ENCODE measurements at regions not wholly inside any gene's neighbourhood (a gene's known extent, or its start where the extent isn't known, plus 50 kb on each side); places are given as distances from the start of the nearest gene placed in this dataset.
"Not testable (repeated sequence)": the region's sequence is repeated elsewhere in the genome, so short reads cannot be mapped to it uniquely, and the experiment has no call there.

DNA sequence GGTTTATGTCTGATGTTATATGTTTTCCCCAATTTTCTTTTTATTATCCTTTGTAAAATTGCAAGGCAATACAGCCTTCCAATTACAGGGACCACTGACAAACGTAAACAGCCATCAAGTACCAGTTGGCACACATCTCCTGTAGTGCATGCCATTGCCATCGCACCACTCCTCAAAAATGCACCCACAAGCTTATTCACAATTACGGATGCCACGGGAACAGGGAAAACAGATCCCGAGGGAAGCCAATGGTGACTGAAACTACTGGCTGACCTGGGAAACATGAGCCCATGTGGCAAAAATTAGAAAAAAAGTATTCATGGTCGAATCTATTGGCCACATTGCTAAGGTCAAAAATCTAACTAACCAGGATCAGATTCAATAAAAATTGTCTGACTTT, 395.2 kb downstream of the PAX1 start:
- in situ Hi-C loops (cut with HindIII; ENCODE audit: low pct_unique_long_range_greater_than_20kb, low sequenced_read_pairs) = no loop called here
- no peak for DNase-seq (ENCODE audit: low read depth)

DNA sequence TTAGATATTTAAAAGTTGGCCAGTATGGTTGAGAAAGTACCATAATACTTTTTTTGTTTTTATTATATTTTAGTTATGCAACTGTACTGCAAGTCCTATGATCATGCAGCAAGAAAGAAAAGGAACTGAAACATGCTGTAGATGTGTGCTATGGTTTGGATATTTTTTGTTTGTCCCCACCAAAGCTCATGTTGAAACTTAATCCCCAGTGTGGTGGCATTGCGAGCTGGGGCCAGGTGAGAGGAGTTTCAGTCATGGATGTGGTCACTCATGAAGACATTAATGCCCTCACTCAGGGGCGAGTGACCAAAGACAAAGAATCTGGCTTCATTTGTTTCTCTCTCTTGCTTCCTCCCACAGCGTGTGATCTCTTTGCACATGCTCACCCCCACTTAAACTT, 393.9 kb downstream of the PAX1 start:
- in situ Hi-C loops (cut with HindIII; ENCODE audit: low pct_unique_long_range_greater_than_20kb, low sequenced_read_pairs) = no loop called here
- DNase-seq (ENCODE audit: low read depth) = no peak

DNA sequence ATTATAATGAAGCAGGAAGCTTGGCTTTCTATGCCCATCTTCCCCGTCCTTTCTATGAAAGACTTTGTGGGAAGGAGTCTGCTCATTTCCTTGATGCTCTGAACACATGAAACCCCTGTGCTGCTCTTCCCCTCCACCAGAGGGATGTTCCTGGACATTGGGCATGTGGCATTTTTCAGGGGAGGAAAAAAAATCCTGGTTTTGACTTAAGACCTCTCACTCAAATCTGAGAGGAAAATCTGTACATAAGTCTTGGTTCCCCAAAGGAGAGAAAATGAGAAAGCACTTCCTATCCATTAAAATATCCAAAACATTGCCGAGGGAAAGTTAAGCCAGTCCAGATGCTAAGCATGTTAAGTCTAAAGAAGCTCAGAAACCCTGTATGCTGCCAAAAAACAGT, 393.0 kb downstream of the PAX1 start:
- in situ Hi-C loops (cut with HindIII; ENCODE audit: low pct_unique_long_range_greater_than_20kb, low sequenced_read_pairs) = no loop called here
- DNase-seq (ENCODE audit: low read depth) = no peak

DNA sequence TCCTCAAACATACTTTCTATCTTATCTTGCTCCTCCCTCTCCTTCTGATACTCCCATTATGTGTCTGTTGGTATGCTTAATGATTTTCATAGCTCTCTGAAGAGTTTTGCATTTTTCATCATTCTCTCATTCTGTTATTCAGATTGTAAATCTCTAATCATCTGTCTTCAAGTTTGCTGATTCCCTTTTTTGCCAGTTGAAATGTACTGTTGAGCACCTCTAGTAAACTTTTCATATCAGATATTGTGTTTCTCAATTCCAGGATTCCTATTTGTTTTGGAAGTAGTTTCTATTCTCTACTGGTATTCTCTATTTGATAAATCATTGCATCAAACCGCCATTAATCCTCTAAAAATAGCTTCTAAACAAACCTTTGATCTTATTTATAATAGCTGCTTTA, 387.7 kb downstream of the PAX1 start:
- no peak for DNase-seq (ENCODE audit: low read depth)

DNA sequence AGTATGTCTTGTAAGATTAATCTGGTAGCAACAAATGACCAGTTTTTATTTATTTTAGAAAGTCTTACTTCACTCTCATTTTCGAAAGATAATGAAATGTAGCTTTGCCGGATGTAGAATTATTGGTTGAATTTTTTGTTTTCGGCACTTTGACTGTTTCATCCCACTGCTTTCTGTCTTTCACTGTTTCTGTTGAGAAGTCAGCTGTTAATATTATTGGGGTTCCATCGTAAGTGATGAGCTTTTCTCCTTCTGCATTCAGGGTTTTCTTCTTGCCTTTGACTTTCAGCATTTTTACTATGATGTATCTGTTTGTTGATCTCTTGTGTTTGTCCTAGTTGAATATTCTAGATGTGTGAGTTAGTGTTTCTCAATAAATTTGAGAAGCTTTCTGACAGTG, 383.4 kb downstream of the PAX1 start:
- in situ Hi-C loops (cut with HindIII; ENCODE audit: low pct_unique_long_range_greater_than_20kb, low sequenced_read_pairs) = no loop called here
- no peak for DNase-seq (ENCODE audit: low read depth)

More for the DNA sequence above, 387.7 kb downstream of the PAX1 start:
- in situ Hi-C loops (cut with HindIII; ENCODE audit: low pct_unique_long_range_greater_than_20kb, low sequenced_read_pairs) = no loop called here

DNA sequence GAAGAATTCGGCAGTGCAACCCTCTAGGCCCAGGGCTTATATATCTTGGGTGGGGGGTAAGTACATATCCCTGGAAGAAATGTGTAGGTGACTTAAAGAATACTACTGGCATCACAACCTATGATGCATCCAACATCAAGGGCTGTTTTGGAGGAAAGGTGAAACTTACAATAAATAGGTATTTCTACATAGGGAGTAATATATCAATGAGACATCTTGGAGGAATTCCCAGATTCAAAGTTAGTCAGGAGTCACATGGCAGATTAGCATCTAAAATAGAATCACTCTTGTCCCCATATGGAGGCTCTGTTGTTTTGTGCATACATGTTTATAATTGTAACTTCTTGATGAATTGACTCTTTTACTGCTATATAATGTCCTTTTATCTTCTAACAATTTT, 375.5 kb downstream of the PAX1 start:
- DNase-seq (ENCODE audit: low read depth) = peak; percentile 8
- in situ Hi-C loops (cut with HindIII; ENCODE audit: low pct_unique_long_range_greater_than_20kb, low sequenced_read_pairs) = no loop called here

DNA sequence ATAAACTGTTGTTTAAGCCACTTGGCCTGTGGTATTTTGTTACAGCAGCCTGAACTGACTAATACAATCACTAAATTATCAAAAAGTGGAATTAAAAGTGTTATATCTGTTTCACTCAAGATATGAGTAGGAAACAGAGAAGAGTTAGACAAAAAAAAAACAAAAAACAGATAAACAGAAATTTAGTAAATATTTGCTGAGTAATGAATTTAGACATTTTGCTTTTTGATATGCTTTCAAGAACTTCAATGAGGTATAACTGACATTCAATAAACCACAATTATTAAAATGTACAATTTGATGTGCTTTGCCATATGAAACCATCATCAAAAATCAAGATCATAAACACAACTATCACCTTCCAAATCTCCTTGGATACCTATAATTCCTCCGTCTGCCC, 369.2 kb downstream of the PAX1 start:
- in situ Hi-C loops (cut with HindIII; ENCODE audit: low pct_unique_long_range_greater_than_20kb, low sequenced_read_pairs) = no loop called here
- no peak for DNase-seq (ENCODE audit: low read depth)

DNA sequence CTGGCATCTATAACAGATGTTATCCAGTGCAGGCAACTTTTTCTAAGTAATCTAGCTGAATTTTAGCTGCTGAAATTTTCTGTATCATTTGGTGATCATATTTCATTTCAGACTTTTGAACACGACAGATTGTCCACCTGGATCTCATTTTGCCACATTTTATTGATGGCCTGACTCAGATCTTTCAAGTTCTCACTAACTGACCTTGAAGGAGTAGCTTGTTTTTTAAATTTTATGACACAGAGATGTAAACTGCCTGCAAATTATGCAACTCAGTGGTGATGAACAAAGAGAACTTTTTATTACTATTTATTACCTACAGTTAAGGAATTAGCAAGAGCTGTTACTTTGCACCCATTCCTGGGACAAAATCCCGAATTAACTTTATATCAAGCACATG, 366.4 kb downstream of the PAX1 start:
- in situ Hi-C loops (cut with HindIII; ENCODE audit: low pct_unique_long_range_greater_than_20kb, low sequenced_read_pairs) = no loop called here
- no peak for DNase-seq (ENCODE audit: low read depth)

DNA sequence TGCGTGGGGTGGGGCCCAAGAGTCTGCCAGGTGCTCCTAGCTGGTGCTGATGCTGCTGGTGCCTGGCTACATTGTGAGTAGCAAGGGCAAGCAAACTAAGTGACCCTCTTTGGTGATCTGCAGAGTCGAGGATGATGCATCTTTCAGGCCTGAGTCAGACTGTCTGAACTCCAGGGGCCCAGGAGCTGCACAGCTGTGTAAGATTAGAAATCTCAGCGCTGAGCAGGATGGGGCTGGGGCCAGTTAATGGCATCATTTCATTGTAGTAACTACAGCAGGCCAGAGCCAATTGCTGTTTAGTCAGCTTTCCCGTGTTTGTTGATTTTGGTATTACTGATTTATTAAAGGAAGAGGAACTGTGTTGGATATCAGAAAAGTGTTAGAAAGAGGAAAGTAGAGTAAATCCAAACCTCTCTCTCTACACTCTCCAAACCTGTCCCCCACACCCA, 365.2 kb downstream of the PAX1 start:
- DNase-seq (ENCODE audit: low read depth) = peak; percentile 42
- in situ Hi-C loops (cut with HindIII; ENCODE audit: low pct_unique_long_range_greater_than_20kb, low sequenced_read_pairs) = no loop called here

DNA sequence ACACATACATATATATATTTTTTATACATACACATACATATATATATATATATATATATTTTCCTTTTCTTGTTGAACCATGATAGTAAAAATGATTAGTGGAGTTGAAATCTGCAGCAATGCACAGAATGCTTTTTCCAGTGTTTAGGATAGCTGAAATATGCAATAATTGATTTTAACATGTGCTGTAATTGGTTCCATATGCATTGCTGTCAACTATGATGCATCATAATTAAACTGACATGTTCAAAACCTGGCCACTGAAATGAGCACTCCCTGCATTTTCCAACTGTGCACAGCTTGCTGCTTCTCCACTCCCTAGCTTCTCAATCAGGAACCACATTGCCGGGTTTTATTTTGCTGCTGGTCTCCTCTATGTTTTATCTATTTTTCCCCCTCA, 358.3 kb downstream of the PAX1 start:
- DNase-seq (ENCODE audit: low read depth) = no peak
- in situ Hi-C loops (cut with HindIII; ENCODE audit: low pct_unique_long_range_greater_than_20kb, low sequenced_read_pairs) = no loop called here

DNA sequence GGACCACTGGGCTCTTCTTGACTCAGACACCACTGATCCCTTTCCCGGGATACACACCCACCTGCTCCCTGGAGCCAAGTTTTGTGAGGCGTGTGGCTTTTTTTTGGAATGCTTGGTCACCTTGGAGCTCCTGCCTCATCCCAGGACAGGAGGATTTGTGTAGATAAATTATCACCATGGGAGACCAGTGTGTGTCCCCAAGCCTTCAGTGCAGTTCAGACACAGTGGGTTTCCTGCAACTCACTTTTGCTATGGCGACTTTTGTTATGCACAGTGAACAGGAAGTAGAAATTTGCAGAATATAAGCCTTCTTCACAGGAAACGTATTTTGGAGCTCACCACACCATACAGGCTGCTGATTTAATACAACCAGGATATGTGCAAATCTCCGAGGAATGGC, 357.4 kb downstream of the PAX1 start:
- in situ Hi-C loops (cut with HindIII; ENCODE audit: low pct_unique_long_range_greater_than_20kb, low sequenced_read_pairs) = no loop called here
- DNase-seq (ENCODE audit: low read depth) = no peak

DNA sequence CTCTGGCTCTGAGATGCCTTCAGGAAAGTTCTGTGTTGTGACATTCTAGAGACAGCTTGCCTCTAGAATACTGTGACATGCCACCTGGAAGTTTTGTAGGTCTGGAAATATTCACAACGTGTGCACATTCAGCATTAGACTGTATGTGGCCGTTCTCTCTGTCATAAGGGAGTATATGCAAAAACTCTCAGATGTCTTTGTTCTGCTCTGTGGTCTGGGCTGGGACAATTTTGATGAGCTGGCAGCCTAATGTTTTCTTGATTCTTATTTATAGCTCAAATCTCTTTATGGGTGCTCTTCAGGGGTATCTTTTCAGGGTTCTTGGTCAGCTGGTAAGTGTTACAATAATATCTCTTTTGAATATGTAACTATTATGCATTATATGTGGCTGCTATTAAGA, 355.1 kb downstream of the PAX1 start:
- in situ Hi-C loops (cut with HindIII; ENCODE audit: low pct_unique_long_range_greater_than_20kb, low sequenced_read_pairs) = no loop called here

DNA sequence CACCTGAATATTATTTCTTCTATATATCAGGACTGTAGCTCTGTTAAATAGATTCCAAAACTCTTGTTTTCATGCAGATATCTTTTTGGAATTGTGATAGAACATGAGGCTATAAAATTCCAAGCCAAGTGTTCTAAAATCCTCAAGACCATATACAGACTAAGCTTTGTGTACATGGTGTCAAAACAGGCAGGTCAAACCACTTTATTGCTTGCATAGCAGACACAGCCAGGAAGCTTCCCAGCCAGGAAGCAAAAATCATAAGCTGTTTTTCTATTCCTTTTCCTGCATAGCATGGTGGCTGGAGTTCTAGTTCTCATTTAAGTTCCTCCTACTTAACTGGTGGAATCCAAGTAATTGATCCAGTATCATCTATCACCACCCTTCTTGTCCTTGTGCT, 353.3 kb downstream of the PAX1 start:
- in situ Hi-C loops (cut with HindIII; ENCODE audit: low pct_unique_long_range_greater_than_20kb, low sequenced_read_pairs) = no loop called here
- no peak for DNase-seq (ENCODE audit: low read depth)

More for the DNA sequence above, 355.1 kb downstream of the PAX1 start:
- no peak for DNase-seq (ENCODE audit: low read depth)

DNA sequence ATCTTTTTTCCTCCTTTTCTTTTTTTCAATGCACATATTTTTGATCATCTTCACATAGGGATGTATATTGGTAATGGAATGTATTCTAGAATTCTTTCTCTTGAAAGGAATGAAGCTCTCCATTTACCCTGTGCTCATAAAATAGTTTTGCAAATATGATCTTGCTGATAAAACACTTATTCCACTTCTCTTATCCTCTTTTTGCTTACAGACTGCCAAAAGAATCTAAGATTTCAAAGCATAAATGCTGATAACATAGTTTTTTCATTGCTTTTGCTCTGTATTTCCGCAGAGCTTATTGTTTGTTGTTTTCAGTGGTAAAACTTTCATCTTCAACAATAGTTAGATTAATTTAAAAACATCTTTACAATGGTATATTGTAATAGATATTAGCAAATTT, 350.5 kb downstream of the PAX1 start:
- in situ Hi-C loops (cut with HindIII; ENCODE audit: low pct_unique_long_range_greater_than_20kb, low sequenced_read_pairs) = no loop called here
- no peak for DNase-seq (ENCODE audit: low read depth)

DNA sequence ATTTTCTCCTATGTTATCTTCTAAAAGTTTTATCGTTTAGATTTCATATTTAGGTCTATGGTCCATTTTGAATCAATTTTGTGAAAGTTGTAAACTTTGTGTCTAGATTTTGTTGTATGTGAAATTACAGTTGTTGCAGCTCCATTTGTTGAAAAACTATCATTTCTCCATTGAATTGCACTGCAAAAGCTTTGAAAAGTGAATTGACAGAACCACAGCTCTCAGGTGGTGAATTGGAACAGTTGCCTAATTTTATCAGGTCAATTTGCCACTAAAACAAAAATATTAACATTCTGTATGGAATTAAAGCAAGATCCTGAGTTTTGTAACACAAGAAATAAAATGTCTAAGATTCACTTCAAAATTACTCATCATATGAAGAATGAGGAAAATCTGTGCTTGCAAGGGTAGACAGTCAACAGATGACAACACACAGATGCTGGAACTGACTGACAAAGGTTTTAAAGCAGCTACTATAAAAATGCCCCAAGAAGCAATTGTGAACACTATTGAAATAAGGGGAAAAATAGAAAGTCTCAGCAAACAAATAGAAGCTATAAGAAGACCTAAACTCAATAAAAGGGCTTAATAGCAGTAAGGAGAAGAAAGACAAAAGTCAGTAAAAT, 346.7 kb downstream of the PAX1 start:
- in situ Hi-C loops (cut with HindIII; ENCODE audit: low pct_unique_long_range_greater_than_20kb, low sequenced_read_pairs) = no loop called here
- no peak for DNase-seq (ENCODE audit: low read depth)

DNA sequence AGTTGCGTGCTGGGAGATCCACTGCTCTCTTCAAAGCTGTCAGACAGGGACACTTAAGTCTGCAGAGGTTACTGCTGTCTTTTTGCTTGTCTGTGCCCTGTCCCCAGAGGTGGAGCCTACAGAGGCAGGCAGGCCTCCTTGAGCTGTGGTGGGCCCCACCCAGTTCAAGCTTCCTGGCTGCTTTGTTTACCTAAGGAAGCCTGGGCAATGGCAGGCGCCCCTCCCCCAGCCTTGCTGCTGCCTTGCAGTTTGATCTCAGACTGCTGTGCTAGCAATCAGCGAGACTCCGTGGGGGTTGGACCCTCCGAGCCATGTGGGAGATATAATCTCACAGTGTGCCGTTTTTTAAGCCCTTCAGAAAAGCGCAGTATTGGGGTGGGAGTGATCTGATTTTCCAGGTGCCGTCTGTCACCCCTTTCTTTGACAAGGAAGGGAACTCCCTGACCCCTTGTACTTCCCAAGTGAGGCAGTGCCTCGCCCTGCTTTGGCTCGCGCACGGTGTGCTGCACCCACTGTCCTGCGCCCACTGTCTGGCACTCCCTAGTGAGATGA, 340.6 kb downstream of the PAX1 start:
- DNase-seq (ENCODE audit: low read depth); in situ Hi-C loops (cut with HindIII; ENCODE audit: low pct_unique_long_range_greater_than_20kb, low sequenced_read_pairs): not testable (repeated sequence)

DNA sequence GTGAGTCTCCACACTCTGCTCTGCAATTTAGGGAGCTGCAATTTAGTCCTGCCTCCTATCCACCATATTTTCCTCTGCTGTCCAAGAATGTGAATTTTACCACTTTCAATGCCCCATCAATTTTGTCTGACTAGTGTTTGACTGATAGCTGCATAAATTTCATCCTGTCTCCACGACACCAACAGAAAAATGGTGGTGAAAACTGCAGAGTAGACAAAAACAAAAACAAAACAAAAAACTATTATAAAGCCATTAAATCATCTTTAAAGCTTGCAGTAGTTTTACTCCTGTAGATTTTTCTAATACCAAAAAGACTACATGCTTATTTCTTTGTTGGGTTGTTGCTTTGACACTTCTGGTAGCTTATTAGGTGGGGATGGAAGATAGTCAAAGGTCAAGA, 322.0 kb downstream of the PAX1 start:
- in situ Hi-C loops (cut with HindIII; ENCODE audit: low pct_unique_long_range_greater_than_20kb, low sequenced_read_pairs) = no loop called here
- no peak for DNase-seq (ENCODE audit: low read depth)

DNA sequence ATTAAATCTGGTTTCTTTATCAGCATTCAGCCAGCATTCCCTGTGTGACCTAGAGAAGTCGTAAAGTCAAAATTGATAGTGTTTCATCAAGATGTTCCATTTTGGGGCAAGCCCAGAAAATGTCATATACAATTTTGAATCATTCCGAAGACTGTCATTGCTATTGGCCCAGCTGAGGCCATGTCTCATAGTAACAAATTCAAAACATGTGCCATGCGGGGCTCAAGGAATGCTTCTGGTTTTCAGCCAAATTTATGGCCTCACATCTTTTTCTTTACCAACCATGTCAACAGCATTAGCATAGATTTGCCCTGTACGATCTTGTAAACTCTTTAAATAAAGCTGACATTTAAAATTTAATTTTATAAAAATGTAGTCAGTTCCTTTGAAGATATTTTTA, 314.7 kb downstream of the PAX1 start:
- in situ Hi-C loops (cut with HindIII; ENCODE audit: low pct_unique_long_range_greater_than_20kb, low sequenced_read_pairs) = no loop called here
- no peak for DNase-seq (ENCODE audit: low read depth)

DNA sequence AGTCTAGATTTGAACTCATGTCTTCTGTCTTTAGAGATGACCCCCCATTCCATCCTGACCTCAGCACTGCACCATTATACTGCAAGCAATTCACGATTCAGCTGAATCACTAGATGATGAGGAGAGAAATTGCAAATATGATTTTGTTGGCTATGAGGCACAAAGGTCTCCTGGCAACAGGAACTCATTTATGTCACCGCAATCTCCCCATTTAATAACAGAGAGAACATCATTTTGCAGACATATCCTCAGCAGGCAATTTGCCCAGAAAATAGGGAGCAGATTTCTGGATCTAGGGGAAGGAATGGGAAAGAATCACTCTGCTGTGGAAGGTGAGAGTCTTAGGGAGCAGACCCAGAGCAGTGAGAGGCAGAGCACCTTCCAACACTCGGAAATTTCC, 303.0 kb downstream of the PAX1 start:
- DNase-seq (ENCODE audit: low read depth) = no peak
- in situ Hi-C loops (cut with HindIII; ENCODE audit: low pct_unique_long_range_greater_than_20kb, low sequenced_read_pairs) = no loop called here

DNA sequence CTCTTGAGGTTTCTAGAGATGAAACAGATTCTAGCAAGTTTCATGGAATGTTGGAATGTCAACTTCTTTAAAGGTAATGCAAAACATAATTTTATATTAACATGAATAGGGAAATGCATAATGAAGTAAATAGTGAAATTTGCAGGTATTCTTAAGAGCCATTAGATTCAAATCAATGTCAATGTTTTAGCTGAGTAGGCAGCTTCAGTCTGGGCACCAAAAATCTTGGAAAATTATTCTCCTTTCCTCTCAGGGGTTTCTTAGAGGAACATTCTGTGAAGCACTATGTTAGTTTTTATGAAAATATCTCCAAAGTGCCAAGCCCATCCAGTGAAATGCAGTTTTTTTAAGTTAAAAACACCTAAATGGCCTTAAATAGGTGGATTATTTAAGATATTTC, 300.8 kb downstream of the PAX1 start:
- in situ Hi-C loops (cut with HindIII; ENCODE audit: low pct_unique_long_range_greater_than_20kb, low sequenced_read_pairs) = no loop called here
- DNase-seq (ENCODE audit: low read depth) = no peak
